Breast epithelium (tissue), 4 donors: ENCODE measurements at regions not wholly inside any gene's neighbourhood (a gene's known extent, or its start where the extent isn't known, plus 50 kb on each side); places are given as distances from the start of the nearest gene placed in this dataset.
"Not testable (repeated sequence)": the region's sequence is repeated elsewhere in the genome, so short reads cannot be mapped to it uniquely, and the experiment has no call there.

Experiments used
- DNase-seq, 2 donors: peaks; one replicate each; pipeline ENCODE4 v3.0.0-alpha.2; 2019; ENCODE audit warnings: low spot score in 2 of 2
- H3K27ac ChIP-seq, 2 donors: fragments of 200-600 bp; sonication (generic) in 1 of 2; one replicate each; pipeline ENCODE4 v1.5.1; 2016 to 2019; ENCODE audit warnings: mild to moderate bottlenecking in 1 of 2
- H3K27me3 ChIP-seq, 2 donors: fragments of 200-600 bp; sonication (generic) in 1 of 2; one replicate each; pipeline versions ENCODE4 v1.5.1 to v1.6.0; 2017 to 2019; ENCODE audit warnings: control low read depth in 1 of 2, mild to moderate bottlenecking in 1 of 2
- H3K36me3 ChIP-seq: fragments of 200-600 bp; one replicate; pipeline ENCODE4 v1.5.1; 2019
- H3K4me1 ChIP-seq, 2 donors: fragments of 200-600 bp; sonication (generic); one replicate each; pipeline ENCODE4 v1.5.1; 2016 to 2019; ENCODE audit warnings: control low read depth in 1 of 2
- H3K4me3 ChIP-seq, 3 donors: fragments of 200-600 bp; sonication (generic); 1 replicate in 2 of 3; 2 replicates in 1 of 3; pipeline ENCODE4 v1.5.1; 2016 to 2019; ENCODE audit warnings: mild to moderate bottlenecking in 3 of 3, moderate library complexity in 2 of 3
- H3K9me3 ChIP-seq, 2 donors: fragments of 200-600 bp; sonication (generic) in 1 of 2; one replicate each; pipeline ENCODE4 v1.5.1; 2016 to 2019; ENCODE audit warnings: control low read depth in 1 of 2
- POLR2A ChIP-seq: fragments of 450-650 bp; IDR thresholded peaks from one replicate; pipeline ENCODE4 v1.6.1; 2016; ENCODE audit warnings: antibody characterized with exemption, mild to moderate bottlenecking, moderate library complexity
- POLR2AphosphoS5 ChIP-seq, 3 donors: sonication (generic); formaldehyde crosslinking; IDR thresholded peaks; one replicate each; pipeline ENCODE4 v1.6.1; 2017; ENCODE audit warnings: antibody characterized with exemption in 3 of 3
- intact Hi-C: fragments of 100-400 bp; cut with DNase I; formaldehyde crosslinking; loops from one replicate; pipeline ENCODE4 v1.15.1; 2023; ENCODE audit warnings: low total_unique reads
- TF ChIP-seq, protein P1 (sequence below), 3 donors: fragments of 450-650 bp; IDR thresholded peaks; one replicate each; pipeline ENCODE4 v1.5.1; 2016 to 2017; ENCODE audit warnings: antibody characterized with exemption in 3 of 3, mild to moderate bottlenecking in 3 of 3, moderate library complexity in 3 of 3

DNA sequence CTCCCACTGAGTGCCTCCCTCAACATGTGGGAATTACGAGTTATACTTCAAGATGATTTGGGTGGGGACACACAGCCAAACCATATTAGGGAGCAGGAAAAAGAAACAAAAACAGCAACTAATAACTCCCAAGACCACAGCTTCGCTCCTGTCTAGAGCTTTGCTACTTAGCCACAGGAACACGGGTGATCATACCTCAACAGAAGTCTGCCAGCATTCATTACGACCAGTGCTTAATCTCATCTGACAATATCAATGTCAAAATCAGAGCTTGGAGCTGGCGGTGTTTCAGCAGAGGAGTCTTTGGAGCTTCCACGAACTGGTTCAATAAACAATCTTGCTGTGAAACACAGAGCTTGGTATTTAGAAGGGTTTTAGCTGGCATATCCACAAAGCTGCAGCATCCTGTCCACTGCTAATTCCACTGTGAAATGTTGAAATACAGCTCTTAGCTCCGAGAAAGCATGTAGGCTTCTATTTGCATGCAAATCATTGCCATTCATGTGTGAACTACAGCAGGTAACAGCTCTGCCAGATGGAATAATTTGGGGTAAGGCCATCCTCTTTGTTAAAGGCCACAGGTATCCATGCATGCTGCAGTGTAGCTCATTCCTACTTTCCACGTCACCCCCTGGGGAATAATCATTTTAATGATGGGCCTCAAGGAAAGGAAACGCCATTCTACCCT lies 128.4 kb upstream of the GOT2 start:
- no peak for DNase-seq
- intact Hi-C loops: no loop called here
- no peak overlapping the region for H3K27ac ChIP-seq

DNA sequence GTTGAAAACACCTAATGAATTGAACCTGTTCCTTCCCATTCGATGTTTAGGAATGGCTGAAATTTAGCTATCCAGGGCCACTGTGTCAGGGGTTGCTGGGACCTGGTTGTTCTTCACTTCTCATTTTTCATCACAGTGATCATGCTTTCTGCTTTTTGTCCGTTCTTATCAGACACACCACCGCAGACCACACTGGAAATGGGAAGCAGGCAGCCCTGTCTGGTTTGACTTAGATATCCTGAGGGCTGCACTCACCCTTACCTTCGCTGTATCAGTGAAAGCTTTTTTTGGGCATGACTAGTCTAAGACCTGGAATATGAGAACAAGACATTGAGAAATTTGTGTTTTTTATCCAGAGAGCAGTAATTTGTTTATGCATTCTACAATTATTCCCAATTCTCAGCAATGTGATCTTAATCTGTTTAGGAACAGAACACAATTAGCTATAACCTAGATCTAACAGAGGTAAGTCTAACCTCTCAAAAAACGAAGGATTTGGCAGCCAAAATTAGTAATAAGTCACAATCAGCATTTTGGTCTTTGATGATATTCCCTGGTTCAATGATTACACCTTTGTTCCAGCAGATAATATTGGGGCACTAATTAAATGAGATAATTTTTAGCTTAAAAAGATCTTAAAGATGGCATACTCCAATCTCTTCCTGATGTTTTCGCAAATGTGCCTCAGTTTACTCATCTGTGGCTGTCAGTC lies 126.0 kb upstream of the GOT2 start:
- Histone ChIP-seq H3K4me1 (no peaks in the 10 kb centered on the region), H3K27me3 (no peaks in the 10 kb centered on the region), H3K27ac (no peak overlapping the region), H3K4me3 (no peak overlapping the region), H3K36me3 (no peaks in the 10 kb centered on the region), H3K9me3 (no peaks in the 10 kb centered on the region)
- no peak for TF ChIP-seq POLR2A
- TF ChIP-seq, protein P1, sequence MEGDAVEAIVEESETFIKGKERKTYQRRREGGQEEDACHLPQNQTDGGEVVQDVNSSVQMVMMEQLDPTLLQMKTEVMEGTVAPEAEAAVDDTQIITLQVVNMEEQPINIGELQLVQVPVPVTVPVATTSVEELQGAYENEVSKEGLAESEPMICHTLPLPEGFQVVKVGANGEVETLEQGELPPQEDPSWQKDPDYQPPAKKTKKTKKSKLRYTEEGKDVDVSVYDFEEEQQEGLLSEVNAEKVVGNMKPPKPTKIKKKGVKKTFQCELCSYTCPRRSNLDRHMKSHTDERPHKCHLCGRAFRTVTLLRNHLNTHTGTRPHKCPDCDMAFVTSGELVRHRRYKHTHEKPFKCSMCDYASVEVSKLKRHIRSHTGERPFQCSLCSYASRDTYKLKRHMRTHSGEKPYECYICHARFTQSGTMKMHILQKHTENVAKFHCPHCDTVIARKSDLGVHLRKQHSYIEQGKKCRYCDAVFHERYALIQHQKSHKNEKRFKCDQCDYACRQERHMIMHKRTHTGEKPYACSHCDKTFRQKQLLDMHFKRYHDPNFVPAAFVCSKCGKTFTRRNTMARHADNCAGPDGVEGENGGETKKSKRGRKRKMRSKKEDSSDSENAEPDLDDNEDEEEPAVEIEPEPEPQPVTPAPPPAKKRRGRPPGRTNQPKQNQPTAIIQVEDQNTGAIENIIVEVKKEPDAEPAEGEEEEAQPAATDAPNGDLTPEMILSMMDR (IDR thresholded peaks at IDR 0.05): no peak
- no peak for TF ChIP-seq POLR2AphosphoS5 (IDR thresholded peaks at IDR 0.05)
- DNase-seq: no peak
- intact Hi-C loops: no loop called here

More for the DNA sequence above, 128.4 kb upstream of the GOT2 start:
- TF ChIP-seq POLR2AphosphoS5 (IDR thresholded peaks at IDR 0.05) (no peak), POLR2A (no peak)
- TF ChIP-seq, protein P1 (IDR thresholded peaks at IDR 0.05): no peak
- Histone ChIP-seq H3K4me3 (no peak overlapping the region), H3K27me3 (no peaks in the 10 kb centered on the region), H3K9me3 (no peaks in the 10 kb centered on the region), H3K4me1 (no peaks in the 10 kb centered on the region), H3K36me3 (no peaks in the 10 kb centered on the region)

DNA sequence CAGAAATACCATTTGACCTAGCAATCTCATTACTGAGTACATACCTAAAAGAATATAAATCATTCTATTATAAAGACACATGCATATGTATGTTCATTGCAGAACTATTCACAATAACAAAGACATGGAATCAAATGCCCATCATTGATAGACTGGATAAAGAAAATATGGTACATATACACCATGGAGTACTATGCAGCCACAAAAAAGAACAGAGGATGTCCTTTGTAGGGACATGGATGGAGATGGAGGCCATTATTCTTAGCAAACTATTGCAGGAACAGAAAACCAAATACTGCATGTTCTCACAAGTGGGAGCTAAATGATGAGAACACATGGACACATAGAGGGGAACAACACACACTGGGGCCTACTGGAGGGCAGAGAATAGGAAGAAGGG lies 124.5 kb upstream of the GOT2 start:
- intact Hi-C loops, H3K27me3 ChIP-seq, H3K27ac ChIP-seq, DNase-seq, H3K4me3 ChIP-seq, H3K9me3 ChIP-seq, H3K36me3 ChIP-seq, H3K4me1 ChIP-seq: not testable (repeated sequence)

GRCh38 chr16:58855291-58855863 lies 121.3 kb upstream of the GOT2 start:
- Histone ChIP-seq H3K4me3 (no peak overlapping the region), H3K27ac (no peak overlapping the region), H3K36me3 (no peaks in the 10 kb centered on the region), H3K27me3 (no peaks in the 10 kb centered on the region), H3K4me1 (no peaks in the 10 kb centered on the region), H3K9me3 (no peaks in the 10 kb centered on the region)
- TF ChIP-seq, protein P1 (IDR thresholded peaks at IDR 0.05): no peak
- TF ChIP-seq POLR2AphosphoS5 (IDR thresholded peaks at IDR 0.05) (no peak), POLR2A (no peak)
- DNase-seq: no peak
- intact Hi-C loops: no loop called here

DNA sequence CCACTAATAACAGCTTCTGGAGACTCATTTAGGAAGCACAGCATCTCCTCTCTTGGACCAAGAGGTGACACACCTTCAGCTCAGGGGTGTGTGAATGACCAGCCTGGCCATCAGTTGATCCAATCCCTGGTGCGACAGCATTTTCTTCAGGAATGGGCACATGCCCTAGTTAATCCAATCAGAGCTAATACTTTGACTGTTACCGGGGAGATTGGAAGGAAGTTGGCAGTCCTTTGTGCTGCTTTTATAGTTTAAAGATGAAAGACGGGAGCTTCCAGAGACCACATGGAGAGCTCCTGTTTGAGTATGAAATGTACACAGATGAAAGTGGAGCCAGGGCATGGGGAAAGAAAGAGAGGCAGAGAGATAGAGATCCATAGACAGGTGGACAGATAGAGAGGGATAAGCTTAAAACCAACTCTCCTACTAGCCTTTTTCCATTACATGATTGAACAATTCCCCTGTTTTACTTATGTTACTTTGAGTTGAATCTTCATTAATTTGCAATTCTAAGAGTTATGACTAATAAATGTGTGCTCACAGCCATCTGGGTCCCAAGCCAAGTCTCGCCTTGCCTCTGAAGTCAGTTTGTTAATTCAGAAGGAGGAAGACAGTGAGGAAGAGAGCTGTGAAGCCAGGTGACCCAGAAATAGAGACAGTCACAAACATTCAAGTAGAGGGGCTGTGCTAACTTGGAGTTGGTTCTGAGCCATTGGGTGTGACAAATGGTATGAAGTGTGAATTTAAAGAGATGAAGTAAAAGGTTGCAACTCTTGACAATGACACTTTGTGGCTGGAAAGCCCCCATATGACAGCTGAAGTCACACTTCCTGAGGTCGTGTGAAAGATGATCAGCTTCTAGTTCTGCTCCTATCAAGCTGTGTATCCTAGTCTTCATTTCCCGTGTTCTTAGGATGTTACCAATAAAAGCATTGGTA lies 120.0 kb upstream of the GOT2 start:
- H3K27ac ChIP-seq: no peak overlapping the region
- DNase-seq: no peak
- H3K4me3 ChIP-seq: no peak overlapping the region
- intact Hi-C loops: no loop called here
- no peaks in the 10 kb centered on the region for H3K4me1 ChIP-seq
- no peaks in the 10 kb centered on the region for H3K36me3 ChIP-seq
- H3K9me3 ChIP-seq: no peaks in the 10 kb centered on the region
- H3K27me3 ChIP-seq: no peaks in the 10 kb centered on the region
- TF ChIP-seq POLR2AphosphoS5 (IDR thresholded peaks at IDR 0.05): no peak
- TF ChIP-seq POLR2A: no peak
- TF ChIP-seq, protein P1 (IDR thresholded peaks at IDR 0.05): no peak
